Lung (tissue), 11 donors: ENCODE measurements at regions not wholly inside any gene's neighbourhood (a gene's known extent, or its start where the extent isn't known, plus 50 kb on each side); places are given as distances from the start of the nearest gene placed in this dataset.
"Not testable (repeated sequence)": the region's sequence is repeated elsewhere in the genome, so short reads cannot be mapped to it uniquely, and the experiment has no call there.

Experiments
- ATAC-seq: fragments of 200-7000 bp; cut with Tn5 transposase; one replicate; pipeline ENCODE4 v1.9.1; 2020; ENCODE audit warnings: moderate number of reproducible peaks; ENCODE audit not compliant: insufficient read depth, low FRiP score
- DNase-seq, 3 donors: peaks; one replicate each; pipeline ENCODE4 v3.0.0-alpha.2; 2013 to 2017
- H3K27ac ChIP-seq, 2 donors: one replicate each; pipeline ENCODE4 v1.5.1; 2013; ENCODE audit warnings: mild to moderate bottlenecking in 2 of 2, moderate library complexity in 2 of 2, control low read depth in 1 of 2, inconsistent platforms in 1 of 2, low read depth in 1 of 2, low read length in 1 of 2
- H3K27me3 ChIP-seq, 3 donors: one replicate each; pipeline ENCODE4 v1.5.1; 2013; ENCODE audit warnings: low read length in 2 of 3; ENCODE audit not compliant: control insufficient read depth in 3 of 3, insufficient read depth in 3 of 3
- H3K36me3 ChIP-seq, 4 donors: one replicate each; pipeline ENCODE4 v1.5.1; 2013; ENCODE audit warnings: low read length in 4 of 4, mild to moderate bottlenecking in 1 of 4, moderate library complexity in 1 of 4; ENCODE audit not compliant: control insufficient read depth in 4 of 4, insufficient read depth in 4 of 4
- H3K4me1 ChIP-seq, 5 donors: one replicate each; pipeline ENCODE4 v1.5.1; 2013; ENCODE audit warnings: low read length in 5 of 5, mild to moderate bottlenecking in 2 of 5, moderate library complexity in 1 of 5; ENCODE audit not compliant: control insufficient read depth in 5 of 5, insufficient read depth in 5 of 5
- H3K4me3 ChIP-seq: one replicate; pipeline ENCODE4 v1.5.1; 2013; ENCODE audit warnings: mild to moderate bottlenecking, control low read depth, moderate library complexity
- H3K9ac ChIP-seq, 2 donors: one replicate each; pipeline ENCODE4 v1.5.1; 2013; ENCODE audit warnings: low read length in 2 of 2, control low read depth in 1 of 2; ENCODE audit not compliant: insufficient read depth in 1 of 2
- H3K9me3 ChIP-seq, 4 donors: one replicate each; pipeline ENCODE4 v1.5.1; 2013; ENCODE audit warnings: low read length in 3 of 4, mild to moderate bottlenecking in 1 of 4, moderate library complexity in 1 of 4; ENCODE audit not compliant: control insufficient read depth in 4 of 4, insufficient read depth in 3 of 4
- WGBS, 2 donors: extraction: QIAGEN DNeasy Blood & Tissue Kit; methylation state at CpG; one replicate each; pipeline ENCODE4 v1.1.7; 2013; 5-methylcytosine and 5-hydroxymethylcytosine counted together
- TF ChIP-seq, protein P1 (sequence below): IDR thresholded peaks from 2 replicates; pipeline ENCODE4 v1.5.1; 2012; ENCODE audit warnings: mild to moderate bottlenecking; ENCODE audit errors: control extremely low read depth, extremely low read depth
- donor health status: control.
- donor health status: control.
- donor health status: Bipolar disorder and iron deficiency.
- donor health status: healthy.
- donor health status: DM: yes; HTN: yes; CAD: no.

- Histone ChIP-seq H3K9me3 (no peaks in the 10 kb centered on the region), H3K36me3 (no peaks in the 10 kb centered on the region), H3K9ac (no peak overlapping the region), H3K27me3 (no peaks in the 10 kb centered on the region), H3K4me1 (peaks cover 0 to 5% (median 0%) of the 10 kb centered on the region in 5 donors), H3K4me3 (no peak overlapping the region), H3K27ac (no peak overlapping the region)
- WGBS, 2 donors: 85 to 91% methylated on average over 8 of the region's 9 CpGs
- TF ChIP-seq, protein P1, sequence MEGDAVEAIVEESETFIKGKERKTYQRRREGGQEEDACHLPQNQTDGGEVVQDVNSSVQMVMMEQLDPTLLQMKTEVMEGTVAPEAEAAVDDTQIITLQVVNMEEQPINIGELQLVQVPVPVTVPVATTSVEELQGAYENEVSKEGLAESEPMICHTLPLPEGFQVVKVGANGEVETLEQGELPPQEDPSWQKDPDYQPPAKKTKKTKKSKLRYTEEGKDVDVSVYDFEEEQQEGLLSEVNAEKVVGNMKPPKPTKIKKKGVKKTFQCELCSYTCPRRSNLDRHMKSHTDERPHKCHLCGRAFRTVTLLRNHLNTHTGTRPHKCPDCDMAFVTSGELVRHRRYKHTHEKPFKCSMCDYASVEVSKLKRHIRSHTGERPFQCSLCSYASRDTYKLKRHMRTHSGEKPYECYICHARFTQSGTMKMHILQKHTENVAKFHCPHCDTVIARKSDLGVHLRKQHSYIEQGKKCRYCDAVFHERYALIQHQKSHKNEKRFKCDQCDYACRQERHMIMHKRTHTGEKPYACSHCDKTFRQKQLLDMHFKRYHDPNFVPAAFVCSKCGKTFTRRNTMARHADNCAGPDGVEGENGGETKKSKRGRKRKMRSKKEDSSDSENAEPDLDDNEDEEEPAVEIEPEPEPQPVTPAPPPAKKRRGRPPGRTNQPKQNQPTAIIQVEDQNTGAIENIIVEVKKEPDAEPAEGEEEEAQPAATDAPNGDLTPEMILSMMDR: no peak
- DNase-seq (peak; percentile 16 to 73 (median 43)), ATAC-seq (no peak)
These were observed 151.6 kb downstream of the SEM1 start for GRCh38 chr7:96558093-96558492.

GRCh38 chr7:96557598-96557997 is 152.0 kb downstream of the SEM1 start:
- H3K36me3 ChIP-seq, DNase-seq, H3K9ac ChIP-seq, ATAC-seq, H3K9me3 ChIP-seq, H3K27ac ChIP-seq, H3K4me3 ChIP-seq, H3K4me1 ChIP-seq, H3K27me3 ChIP-seq: not testable (repeated sequence)
- 83 to 88% methylated on average over 12 of the region's 13 CpGs for WGBS, 2 donors

GRCh38 chr7:96548664-96549063 is 161.0 kb downstream of the SEM1 start:
- ATAC-seq: peak; percentile 70
- Histone ChIP-seq H3K9me3 (no peaks in the 10 kb centered on the region), H3K4me1 (peaks cover 0 to 2% (median 0%) of the 10 kb centered on the region in 5 donors), H3K27ac (no peak overlapping the region), H3K27me3 (no peaks in the 10 kb centered on the region), H3K4me3 (no peak overlapping the region), H3K36me3 (no peaks in the 10 kb centered on the region), H3K9ac (no peak overlapping the region)
- 81 to 94% methylated on average over 5 of the region's 5 CpGs for WGBS, 2 donors
- no peak for DNase-seq
- TF ChIP-seq, protein P1: no peak

- H3K4me1 ChIP-seq: peaks cover 0 to 2% (median 0%) of the 10 kb centered on the region in 5 donors
- H3K27ac ChIP-seq: no peak overlapping the region
- no peaks in the 10 kb centered on the region for H3K9me3 ChIP-seq
- DNase-seq: no peak
- no peaks in the 10 kb centered on the region for H3K27me3 ChIP-seq
- TF ChIP-seq, protein P1: no peak
- no peak overlapping the region for H3K9ac ChIP-seq
- no peak for ATAC-seq
- H3K36me3 ChIP-seq: no peaks in the 10 kb centered on the region
- 78 to 84% methylated on average over 3 of the region's 3 CpGs for WGBS, 2 donors
- no peak overlapping the region for H3K4me3 ChIP-seq
These were observed 162.3 kb downstream of the SEM1 start for GRCh38 chr7:96547371-96547811.
